Keratinocyte (primary cell): ENCODE measurements at regions not wholly inside any gene's neighbourhood (a gene's known extent, or its start where the extent isn't known, plus 50 kb on each side); places are given as distances from the start of the nearest gene placed in this dataset.

Source experiments
- CTCF ChIP-seq, 3 experiments: IDR thresholded peaks in 1 of 3; conservative IDR thresholded peaks in 1 of 3; optimal IDR thresholded peaks in 1 of 3; 2 replicates in 2 of 3; 3 replicates in 1 of 3; pipeline versions ENCODE3 to v1.5.1; 2011; ENCODE audit warnings: low read length in 3 of 3, mild to moderate bottlenecking in 3 of 3, moderate library complexity in 2 of 3, control low read depth in 1 of 3, inconsistent platforms in 1 of 3; ENCODE audit not compliant: insufficient read depth in 2 of 3; ENCODE audit errors: extremely low read depth in 1 of 3
- EZH2 ChIP-seq: IDR thresholded peaks from one replicate; pipeline ENCODE4 v1.6.1; 2012; ENCODE audit warnings: inconsistent platforms, mild to moderate bottlenecking, low read length, moderate library complexity

GRCh38 chr18:68499141-68499540 is 215.8 kb downstream of the TMX3 start:
- TF ChIP-seq CTCF (optimal IDR thresholded peaks at IDR 0.05 in 1 of 3, IDR thresholded peaks at IDR 0.05 in 1 of 3, conservative IDR thresholded peaks at IDR 0.05 in 1 of 3; ENCODE audit: extremely low read depth in 1 of 3, insufficient read depth in 2 of 3, low read length in 3 of 3) (no peak), EZH2 (no peak)
